ENCODE measurements at regions not wholly inside any gene's neighbourhood (a gene's known extent, or its start where the extent isn't known, plus 50 kb on each side); places are given as distances from the start of the nearest gene placed in this dataset.

DNA sequence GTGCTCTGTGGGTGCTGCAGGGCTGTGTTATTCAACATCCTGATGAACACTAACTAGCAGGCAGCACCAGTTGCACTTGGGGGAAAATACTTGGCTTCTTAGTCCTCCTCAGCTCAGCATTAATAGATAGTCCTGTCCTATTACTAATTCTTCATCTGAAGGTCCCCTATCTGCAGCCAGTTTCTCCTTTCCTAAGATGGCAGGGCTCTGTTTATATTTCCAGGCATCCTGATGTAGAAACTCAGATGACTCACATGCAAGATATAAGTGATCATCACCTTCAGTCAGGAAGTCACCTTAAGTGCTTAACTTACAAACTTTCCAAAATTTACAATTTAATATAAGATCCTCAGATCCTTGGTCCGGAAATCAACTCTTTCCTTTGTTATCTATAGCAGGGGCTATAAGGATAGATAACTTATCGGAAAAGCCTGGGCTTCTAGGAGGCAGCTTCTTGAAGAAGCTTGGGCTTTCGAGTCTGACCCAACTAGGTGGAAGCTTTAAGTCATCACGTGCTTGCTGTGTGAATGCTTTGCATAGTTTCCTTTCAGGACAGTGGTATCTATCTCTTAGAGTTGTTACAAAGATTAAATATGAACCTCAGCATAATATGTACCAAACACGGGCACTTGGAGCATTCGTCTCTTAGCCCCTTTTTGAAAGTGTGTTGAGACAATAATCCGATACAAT lies 181.0 kb upstream of the GRIP1 start:
- no peak for DNase-seq

DNA sequence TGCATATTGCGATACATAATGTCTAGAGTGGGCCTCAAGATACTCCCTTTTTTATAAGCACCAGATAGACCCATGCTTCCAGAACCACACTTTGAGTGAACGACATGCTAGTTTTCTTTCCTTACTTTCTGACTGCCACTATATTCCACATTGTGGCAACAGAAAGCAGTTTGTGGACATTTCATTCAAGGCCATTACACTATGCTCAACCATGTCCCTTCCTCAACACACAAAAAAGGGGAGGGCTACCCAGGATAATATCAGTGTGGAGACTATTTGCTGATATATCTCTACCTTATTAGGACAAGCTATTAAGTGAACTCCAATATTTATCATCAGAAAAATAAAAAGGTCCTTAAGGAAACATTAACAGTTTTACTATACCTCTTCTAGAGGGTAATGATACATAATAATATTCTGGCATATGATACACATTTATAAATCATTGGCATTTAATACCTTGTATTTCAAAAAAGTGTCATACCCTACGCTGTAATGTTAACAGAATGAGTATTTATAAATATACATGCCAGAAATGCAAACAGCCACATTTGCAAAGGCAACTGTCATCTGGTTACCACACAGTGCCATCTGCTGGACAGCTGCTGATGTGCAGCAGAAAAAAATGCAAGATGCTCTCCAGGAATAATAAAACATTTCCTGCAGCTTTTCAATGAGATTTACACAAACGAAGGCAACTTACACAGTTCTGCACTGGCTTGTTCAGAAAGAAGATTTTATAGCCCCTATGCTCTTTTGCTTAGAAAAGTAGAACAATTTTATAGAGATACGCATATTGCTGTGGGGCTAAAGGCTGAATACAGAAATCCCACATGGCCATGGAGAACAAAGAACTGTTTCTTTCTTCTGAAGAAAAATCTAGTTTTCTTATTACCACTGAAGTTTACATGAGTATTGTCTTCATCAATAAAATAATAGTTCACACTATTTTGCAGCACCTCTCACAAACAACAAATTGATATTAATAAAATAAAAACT lies 182.2 kb upstream of the GRIP1 start:
- peak; percentile 93 for DNase-seq

DNA sequence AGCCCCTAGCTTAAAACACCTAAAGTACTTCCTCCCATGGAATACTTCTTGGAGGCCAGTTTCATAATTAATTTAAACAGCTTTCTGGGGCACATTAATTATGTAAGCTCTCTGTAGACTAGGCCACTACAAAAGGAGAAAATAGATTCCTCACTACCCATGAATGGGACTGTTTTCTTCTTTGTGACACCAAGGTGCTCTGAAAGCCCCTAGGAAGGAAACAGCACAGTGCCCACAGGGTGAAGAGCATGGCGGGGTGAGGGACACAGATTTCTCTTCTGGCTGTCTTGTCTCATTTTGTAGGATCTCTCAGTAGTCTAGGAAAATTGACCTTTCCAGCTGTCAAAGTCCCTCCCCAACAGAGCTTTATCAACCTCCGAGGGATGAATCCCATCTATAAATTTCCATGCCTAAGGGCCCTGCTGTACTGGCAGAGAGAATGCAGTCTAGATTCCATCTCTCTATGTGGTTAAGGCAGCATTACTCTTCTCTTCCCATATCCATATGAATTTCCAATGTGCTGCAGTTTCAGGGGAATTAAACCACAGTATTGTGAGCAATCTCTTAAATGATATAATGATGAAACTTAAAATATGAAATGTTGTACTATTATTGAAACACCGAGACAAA lies 183.6 kb upstream of the GRIP1 start:
- peak; percentile 67 for DNase-seq

DNA sequence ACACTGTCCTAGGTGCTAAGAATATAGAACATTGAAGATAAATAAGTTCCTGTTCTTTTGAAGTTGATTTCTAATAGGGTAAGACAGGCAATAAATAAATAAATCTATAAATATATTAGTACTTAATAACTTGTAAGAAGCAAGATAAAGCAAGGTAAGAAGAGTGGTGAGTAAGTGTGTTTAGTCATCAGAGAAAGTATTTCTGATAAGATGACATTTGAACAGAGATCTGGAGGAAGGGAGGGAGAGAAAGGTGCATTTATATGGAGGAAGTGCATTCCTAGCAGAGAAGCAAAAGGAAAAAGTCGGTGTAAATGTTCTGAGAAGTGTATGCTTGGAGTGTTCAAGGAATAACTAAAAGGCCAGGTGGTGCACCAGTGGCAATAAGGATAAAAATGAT lies 184.4 kb upstream of the GRIP1 start:
- no peak for DNase-seq

DNA sequence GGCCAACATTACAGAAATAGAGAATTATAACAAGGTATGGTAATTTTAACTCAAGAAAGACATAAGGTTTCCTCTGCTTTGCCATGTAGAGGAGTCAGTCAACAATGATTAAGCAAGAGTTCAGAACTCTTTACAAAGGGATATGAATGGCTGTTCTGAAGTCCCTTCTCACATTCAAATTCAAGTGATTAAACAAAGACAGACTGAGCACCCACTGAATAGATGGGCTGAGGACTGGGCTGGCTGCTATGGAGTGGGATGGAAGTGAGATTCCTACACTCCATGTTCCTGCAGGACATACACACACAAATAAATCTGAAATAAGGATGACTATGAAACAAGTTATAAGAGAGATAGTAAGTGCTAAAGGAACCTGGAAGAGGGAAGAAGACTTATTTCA lies 199.0 kb upstream of the GRIP1 start:
- DNase-seq, result no peak

DNA sequence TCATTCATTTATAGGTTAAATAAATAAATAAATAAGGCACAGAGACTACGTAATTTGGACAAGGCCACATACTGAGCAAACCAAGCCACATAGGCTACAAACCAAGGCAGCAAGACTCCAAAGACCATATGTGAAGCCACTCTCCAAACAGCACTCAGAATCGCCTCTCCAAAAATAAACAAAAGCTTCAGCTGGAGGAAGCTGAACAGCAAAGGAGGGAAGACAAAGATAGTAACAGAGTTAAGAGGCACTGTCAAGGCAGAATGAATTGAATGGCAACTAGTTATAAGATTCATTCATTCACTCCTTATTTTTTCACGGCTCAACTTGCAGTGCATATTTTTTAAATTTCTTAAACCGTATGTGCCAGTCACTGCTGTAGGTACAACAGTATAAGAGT lies 200.5 kb upstream of the GRIP1 start:
- DNase-seq, result no peak

DNA sequence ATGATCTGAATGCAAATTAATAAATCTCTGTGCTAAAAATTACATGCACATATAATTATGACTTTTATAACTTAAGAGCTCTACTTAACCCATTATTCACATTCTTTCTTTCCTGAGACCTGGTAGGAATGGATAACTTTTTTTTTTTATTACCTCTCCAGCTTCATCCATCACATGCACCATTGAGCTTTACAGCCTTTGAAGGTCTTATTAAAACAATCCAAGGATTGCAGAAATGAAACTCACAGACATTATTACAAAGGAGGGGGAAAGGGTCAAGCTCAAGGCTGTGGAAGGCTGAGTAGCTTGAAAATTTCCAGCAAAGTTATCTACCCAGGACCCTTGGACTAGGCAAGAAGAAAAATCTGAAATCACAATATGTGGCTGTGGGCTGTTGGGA lies 202.5 kb upstream of the GRIP1 start:
- peak; percentile 53 for DNase-seq

DNA sequence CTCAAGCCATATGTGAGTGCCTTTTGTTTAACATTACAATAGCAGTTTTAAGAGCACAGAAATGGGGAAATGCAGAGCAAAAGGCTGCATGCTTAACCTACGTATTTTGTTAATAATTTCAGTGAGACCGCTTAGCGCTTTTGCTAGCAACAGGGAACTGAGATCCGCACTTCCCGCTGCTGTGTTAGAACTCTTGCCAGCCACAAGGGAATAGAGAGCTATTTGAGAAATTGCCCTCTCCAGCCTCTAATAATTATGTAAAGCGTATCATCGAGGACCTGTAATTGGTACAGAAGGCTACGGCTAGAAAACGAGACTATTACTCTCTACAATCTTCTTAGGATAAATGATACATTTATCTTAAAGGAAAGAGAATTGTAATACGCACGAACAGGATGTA lies 205.2 kb upstream of the GRIP1 start:
- DNase-seq, result no peak

DNA sequence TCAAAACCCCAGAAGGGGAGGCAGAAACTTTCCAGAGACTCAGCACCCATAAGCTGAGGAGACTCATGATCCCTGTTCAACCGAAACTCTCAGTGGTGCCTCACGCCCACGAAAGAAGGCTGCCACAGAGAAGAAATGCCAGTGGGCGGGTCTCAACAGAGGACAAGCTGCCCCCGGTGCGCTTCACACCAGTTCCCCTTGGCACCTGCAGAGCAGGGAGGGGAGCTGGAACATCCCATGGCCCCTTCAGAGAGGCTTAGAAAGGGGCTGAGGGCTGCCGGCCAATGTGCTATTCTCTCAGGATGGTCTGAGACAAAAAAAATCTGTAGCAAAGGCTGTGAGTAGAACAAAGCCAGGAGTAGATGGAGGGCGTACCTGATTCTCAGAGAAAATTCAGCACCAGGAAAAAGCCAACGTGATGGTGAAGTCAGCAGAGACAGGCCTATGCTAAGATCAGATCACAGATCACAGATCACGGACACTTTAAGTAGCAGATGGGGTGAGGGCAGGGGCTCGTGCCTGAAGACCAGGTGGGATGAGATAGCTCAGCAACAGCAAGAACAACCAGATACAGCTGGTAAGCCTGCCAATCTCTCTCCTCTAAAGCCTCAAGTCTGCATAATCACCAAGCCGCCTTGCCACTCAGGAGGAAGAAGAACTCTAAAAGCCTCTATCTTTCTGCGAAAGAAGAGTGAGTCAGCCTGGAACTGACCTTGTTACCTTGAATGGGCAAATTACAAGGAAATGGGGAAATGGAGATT lies 206.4 kb upstream of the GRIP1 start:
- DNase-seq, result no peak

DNA sequence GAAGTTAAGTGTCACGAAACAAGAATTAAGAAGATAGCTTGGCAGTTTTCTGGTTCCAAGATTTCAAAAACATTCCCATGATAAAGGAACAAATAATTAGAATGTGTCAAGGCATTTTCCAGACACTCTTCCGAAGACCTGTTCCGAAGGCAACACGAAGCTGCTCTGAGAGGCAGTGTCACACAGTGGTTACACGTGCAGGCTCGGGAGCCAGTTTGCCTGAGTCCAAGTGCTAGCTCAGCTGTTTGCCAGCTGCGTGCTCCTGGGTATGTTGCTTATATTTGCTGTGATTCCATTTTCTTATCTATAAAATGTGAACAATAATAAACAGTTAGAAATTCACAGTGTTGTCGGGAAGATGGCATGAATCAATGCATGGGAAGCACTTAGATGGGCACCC lies 217.9 kb upstream of the GRIP1 start:
- no peak for DNase-seq

DNA sequence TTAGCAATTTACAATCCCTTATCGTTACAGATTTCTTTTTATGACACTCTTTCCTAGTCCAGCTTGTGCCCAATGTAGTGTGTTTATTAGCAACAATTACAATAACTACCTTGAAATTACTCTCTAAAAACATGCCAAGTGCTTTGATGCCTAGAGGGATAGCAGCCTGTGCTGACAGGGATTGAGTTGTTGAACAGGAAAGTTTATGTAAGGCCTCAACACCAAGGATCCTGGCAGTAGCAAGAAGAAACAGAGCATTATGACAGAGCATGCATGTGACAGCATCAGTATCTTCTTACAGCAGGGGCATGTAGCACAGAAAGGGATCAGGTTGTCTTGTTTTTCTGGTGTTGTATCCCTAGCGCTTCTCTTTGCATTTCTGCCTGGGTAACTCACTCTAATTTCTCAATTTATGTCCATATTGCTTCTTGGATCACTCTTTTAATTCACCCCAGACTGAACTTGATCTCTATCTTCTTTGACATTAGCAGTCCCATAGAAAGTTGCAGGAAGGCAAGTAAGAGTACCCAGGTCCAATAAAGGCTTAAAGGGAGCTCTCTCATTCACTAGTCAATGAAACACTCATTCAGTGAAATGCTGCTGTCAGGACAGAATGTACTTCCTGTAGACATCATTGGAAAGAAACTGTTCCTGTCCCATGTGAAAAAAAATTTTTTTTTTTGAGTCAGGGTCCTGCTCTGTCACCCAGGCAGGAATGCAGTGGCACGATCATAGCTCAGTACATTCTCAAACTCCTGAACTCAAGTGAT lies 220.0 kb upstream of the GRIP1 start:
- DNase-seq, result no peak

DNA sequence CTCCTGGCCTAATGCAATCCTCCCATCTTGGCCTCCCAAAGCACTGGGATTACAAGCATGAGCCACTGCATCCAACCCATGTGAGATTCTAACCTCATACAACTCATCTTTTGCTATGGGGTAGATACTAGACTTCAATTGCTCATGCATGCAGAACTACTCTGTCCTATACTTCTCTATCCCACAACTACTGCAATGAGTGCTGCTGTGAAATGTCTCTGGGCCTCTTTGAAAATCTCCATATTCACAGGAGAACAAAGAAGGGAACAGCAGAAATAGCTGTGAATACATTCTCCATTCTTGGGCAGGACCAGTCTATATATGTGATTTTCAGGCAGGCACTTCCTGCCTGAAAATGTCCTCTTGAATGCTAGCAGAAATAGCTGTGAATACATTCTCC lies 220.7 kb upstream of the GRIP1 start:
- DNase-seq, result no peak

DNA sequence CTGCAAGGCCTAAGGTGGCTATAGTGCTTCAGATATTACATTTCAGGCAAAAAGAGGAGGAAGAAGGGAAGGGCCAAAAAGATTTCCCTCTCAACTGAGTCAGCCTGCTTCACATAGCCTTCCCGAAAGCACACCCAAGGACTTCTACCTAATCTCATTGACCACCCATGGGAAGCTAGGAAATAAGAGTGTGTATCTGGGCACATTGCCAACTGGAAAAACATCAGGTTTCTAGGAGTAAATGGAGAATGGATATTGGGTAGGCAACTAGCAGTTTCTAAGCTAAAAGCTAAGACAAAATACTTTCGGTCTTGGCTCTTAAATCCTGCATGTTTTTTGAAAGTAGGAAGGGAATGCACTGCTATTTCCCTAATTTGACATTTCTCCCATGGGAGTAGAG lies 221.7 kb upstream of the GRIP1 start:
- DNase-seq, result no peak

DNA sequence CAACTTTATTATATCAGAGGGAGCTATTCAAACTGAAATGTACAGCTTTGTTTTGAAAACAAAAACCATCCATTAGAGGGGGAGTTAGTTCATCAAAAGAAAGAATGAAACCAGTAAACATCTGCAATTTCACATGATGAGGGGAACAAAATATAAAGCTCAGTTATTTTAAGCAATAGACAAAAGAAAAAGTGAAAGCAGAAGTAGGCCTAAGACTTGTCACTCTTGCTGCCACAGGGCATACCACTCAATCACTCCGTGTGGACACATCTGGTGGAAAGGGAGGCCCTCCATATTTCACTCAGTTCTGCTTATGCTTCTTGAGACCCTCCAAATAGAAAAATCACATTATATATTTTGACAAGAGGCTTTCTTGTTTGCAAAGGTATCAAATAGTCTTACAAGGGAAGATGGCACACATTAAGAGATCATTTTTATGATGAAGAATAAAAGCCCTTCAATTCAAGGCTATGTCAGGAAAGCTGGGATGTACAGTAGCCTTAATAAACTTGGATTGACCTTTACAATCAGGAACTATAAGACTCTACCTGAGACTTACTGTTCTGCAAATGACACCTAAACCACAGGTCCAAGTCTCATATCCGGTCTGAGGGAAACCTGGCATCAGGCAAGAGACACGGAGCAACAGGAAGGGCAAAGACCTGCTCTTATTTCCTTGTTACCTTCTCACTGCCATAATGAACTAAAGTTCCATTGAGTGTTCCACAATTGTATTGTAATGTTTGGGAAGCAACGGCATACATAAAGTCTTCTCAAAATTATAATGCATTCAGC lies 222.5 kb upstream of the GRIP1 start:
- no peak for DNase-seq

DNA sequence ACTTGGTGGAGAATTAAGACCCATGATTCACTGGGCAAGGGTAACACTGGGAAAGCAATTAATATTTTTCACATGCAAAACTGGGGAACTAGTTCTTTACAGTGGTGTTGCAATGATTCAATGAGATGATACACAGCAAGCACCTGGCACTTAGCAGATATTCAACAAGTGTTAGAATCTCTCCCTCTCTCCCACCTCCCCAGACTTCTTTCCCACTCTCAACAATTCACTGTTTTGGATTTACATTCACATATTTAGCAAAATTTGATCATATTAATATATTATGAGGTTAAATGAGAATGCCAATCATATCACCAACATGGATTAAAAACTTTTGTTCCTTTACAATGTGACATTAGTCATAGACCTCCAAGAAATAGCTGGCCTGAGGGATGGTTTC lies 223.1 kb upstream of the GRIP1 start:
- DNase-seq, result no peak

DNA sequence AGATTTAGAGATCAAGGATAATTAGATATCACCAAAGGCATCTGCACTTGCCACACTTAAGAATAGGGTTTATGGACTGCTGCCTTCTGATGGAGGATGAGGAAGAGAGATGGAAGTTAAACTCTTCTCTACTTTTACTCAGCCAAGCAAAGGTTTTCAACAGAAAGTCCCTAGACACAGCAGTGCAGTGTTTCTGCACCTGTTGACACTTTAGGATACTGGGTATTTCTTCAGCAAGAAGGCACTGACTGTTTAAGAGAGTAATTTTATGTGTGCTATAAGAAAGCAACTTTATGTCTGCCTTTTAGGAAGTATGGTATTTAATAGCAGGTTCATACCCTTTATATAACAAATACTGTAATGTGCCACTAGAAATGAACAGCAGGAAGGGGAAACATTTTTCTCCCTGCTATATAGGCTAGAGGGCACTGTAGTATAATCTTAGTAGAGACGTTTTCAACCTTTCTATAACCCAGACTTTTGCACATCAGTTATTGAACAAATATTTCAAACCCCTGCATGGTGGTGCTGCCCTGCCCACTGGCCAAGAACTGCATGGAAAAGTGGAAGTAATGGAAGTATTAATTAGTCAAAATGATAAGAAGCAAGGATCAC lies 225.0 kb upstream of the GRIP1 start:
- DNase-seq, result peak; percentile 19

DNA sequence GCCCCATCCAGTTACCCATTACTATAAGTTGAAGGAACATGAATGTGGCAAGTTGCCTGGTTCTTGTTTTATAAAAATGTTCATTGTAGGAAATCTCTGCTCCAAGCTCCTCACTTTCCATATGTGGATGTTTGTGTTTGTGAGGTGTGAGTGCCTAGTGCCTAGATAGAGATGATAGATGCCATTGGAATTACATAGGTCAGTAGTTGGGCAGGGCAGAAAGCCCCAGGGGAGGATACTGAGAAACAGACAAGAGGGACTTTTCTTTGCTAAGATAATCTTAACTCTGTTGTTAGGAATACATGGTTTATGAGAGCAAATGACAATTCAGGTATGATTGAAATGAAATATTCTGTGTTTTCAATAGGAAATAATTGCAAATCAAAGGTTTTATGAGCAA lies 226.3 kb upstream of the GRIP1 start:
- no peak for DNase-seq

DNA sequence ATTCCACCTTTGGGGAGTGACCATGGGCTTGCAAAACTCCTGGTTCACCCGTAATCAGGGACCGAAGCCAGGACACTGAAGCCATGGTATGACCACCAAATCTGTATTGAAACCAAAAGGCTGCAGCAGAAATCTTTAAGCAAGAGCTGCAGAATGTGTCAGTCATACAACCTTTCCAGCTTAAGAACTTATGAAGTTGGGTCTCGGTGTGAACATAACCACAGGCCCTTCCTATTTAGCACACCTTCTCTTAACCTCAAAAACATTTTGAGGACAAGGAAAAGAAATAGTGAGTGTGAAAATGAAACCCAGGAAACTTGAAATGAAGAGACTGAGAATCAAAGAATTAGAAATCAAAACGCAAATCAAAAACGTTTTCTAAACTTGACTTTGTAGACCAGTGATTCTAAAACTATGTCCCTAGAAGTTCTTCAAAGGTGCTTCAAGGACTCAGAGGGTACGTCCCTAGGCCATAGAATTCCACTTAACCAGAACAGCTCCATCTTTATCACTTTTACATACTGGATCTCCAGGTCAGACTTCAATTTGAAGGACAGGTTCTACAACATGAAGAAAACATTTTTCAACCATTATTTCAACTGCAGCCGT lies 231.6 kb upstream of the GRIP1 start:
- DNase-seq, result no peak

DNA sequence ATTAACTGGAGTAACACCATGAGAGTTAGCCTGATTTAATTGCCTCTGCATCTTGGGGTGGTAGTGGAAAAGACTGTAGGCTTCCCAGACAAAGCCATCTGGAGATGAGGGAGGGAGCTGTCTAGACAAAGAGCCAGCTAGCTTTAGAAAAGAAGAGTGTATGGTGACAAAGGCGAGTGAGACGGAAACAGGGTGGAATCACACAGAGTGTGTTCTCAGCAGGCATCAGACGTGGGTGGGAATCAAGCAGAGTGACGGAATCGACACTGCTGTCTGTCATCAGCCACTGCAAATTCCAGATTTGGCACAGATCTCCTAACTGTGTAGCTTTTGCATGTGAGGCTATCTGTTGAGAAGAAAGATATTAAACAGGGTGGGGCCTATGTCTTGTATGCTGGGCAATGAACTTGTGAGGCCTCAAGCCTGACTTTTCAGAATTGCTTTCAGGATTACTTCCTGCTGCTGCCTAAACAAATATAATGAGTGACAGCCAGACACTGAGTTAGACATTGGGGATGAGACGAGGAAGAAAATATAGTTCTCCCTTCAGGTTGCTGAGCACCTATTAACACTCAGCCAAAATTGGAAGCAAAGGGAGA lies 236.5 kb upstream of the GRIP1 start:
- peak; percentile 57 for DNase-seq

DNA sequence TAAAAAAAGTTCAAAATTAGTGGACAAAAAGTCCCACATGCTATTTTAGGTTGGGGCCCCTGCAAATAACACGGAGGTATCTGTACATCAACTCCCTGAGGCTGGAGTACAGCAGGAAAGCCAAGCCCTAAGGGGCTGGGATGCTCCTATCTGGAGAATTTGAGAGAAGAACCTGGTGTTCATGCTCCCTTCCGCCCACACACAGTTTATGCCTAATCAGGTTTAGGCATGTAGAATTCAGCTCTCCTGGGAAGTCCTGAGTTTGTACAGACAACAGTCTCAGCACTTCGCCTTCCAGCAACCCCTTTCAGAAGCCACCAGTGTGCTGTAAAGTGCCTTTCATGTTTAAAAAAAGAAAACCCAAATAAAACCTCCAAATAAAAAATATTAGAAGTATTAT lies 237.3 kb upstream of the GRIP1 start:
- no peak for DNase-seq
